ES-I3 (cell line): ENCODE measurements at regions not wholly inside any gene's neighbourhood (a gene's known extent, or its start where the extent isn't known, plus 50 kb on each side); places are given as distances from the start of the nearest gene placed in this dataset.
"Not testable (repeated sequence)": the region's sequence is repeated elsewhere in the genome, so short reads cannot be mapped to it uniquely, and the experiment has no call there.

ENCODE experiments used
- H3K36me3 ChIP-seq: 2 replicates; pipeline ENCODE4 v1.6.1; 2013; ENCODE audit warnings: mild to moderate bottlenecking, low read length, control low read depth, moderate library complexity; ENCODE audit not compliant: insufficient read depth
- H3K4me1 ChIP-seq: 2 replicates; pipeline ENCODE4 v1.6.1; 2013; ENCODE audit warnings: mild to moderate bottlenecking, control low read depth, low read length; ENCODE audit not compliant: insufficient read depth
- H3K9ac ChIP-seq: 2 replicates; pipeline ENCODE4 v1.6.1; 2013; ENCODE audit warnings: low read depth, mild to moderate bottlenecking, low read length, moderate library complexity
- H3K9me3 ChIP-seq: 2 replicates; pipeline ENCODE4 v1.6.1; 2013; ENCODE audit warnings: mild to moderate bottlenecking, low read length, moderate library complexity; ENCODE audit not compliant: control insufficient read depth, insufficient read depth

GRCh38 chr15:87740655-87741344 lies 515.7 kb downstream of the NTRK3 start:
- Histone ChIP-seq H3K36me3 (no peaks in the 10 kb centered on the region), H3K9ac (no peak overlapping the region), H3K4me1 (no peaks in the 10 kb centered on the region), H3K9me3 (no peaks in the 10 kb centered on the region)

GRCh38 chr15:87739866-87740265 lies 516.7 kb downstream of the NTRK3 start:
- H3K9ac ChIP-seq: no peak overlapping the region
- no peaks in the 10 kb centered on the region for H3K4me1 ChIP-seq
- H3K36me3 ChIP-seq: no peaks in the 10 kb centered on the region
- H3K9me3 ChIP-seq: no peaks in the 10 kb centered on the region

GRCh38 chr15:87739081-87739480 lies 517.5 kb downstream of the NTRK3 start:
- Histone ChIP-seq H3K9ac (no peak overlapping the region), H3K4me1 (no peaks in the 10 kb centered on the region), H3K9me3 (no peaks in the 10 kb centered on the region), H3K36me3 (no peaks in the 10 kb centered on the region)

- not testable (repeated sequence) for H3K36me3 ChIP-seq, H3K9me3 ChIP-seq, H3K4me1 ChIP-seq, H3K9ac ChIP-seq
Observed at GRCh38 chr15:87737460-87737859, 519.1 kb downstream of the NTRK3 start.

GRCh38 chr15:87736891-87737389 lies 519.6 kb downstream of the NTRK3 start:
- Histone ChIP-seq H3K9me3 (no peaks in the 10 kb centered on the region), H3K9ac (no peak overlapping the region), H3K36me3 (no peaks in the 10 kb centered on the region), H3K4me1 (no peaks in the 10 kb centered on the region)

- H3K4me1 ChIP-seq: no peaks in the 10 kb centered on the region
- no peaks in the 10 kb centered on the region for H3K9me3 ChIP-seq
- H3K9ac ChIP-seq: no peak overlapping the region
- no peaks in the 10 kb centered on the region for H3K36me3 ChIP-seq
Observed at GRCh38 chr15:87736401-87736800, 520.1 kb downstream of the NTRK3 start.

GRCh38 chr15:87735522-87735921 lies 521.0 kb downstream of the NTRK3 start:
- Histone ChIP-seq H3K36me3 (no peaks in the 10 kb centered on the region), H3K9me3 (no peaks in the 10 kb centered on the region), H3K9ac (no peak overlapping the region), H3K4me1 (no peaks in the 10 kb centered on the region)

- Histone ChIP-seq H3K4me1 (no peaks in the 10 kb centered on the region), H3K9me3 (no peaks in the 10 kb centered on the region), H3K36me3 (no peaks in the 10 kb centered on the region), H3K9ac (no peak overlapping the region)
Observed at GRCh38 chr15:87734571-87735373, 521.8 kb downstream of the NTRK3 start.

GRCh38 chr15:87733977-87734376 lies 522.6 kb downstream of the NTRK3 start:
- no peaks in the 10 kb centered on the region for H3K4me1 ChIP-seq
- H3K36me3 ChIP-seq: no peaks in the 10 kb centered on the region
- no peak overlapping the region for H3K9ac ChIP-seq
- no peaks in the 10 kb centered on the region for H3K9me3 ChIP-seq

GRCh38 chr15:87733541-87733941 lies 523.0 kb downstream of the NTRK3 start:
- Histone ChIP-seq H3K4me1 (no peaks in the 10 kb centered on the region), H3K36me3 (no peaks in the 10 kb centered on the region), H3K9ac (no peak overlapping the region), H3K9me3 (no peaks in the 10 kb centered on the region)

- Histone ChIP-seq H3K4me1 (no peaks in the 10 kb centered on the region), H3K9ac (no peak overlapping the region), H3K36me3 (no peaks in the 10 kb centered on the region), H3K9me3 (no peaks in the 10 kb centered on the region)
Observed at GRCh38 chr15:87732976-87733375, 523.6 kb downstream of the NTRK3 start.

- Histone ChIP-seq H3K36me3 (no peaks in the 10 kb centered on the region), H3K9me3 (no peaks in the 10 kb centered on the region), H3K9ac (no peak overlapping the region), H3K4me1 (no peaks in the 10 kb centered on the region)
Observed at GRCh38 chr15:87731630-87732029, 524.9 kb downstream of the NTRK3 start.

GRCh38 chr15:87730706-87731105 lies 525.8 kb downstream of the NTRK3 start:
- Histone ChIP-seq H3K9me3 (no peaks in the 10 kb centered on the region), H3K36me3 (no peaks in the 10 kb centered on the region), H3K4me1 (no peaks in the 10 kb centered on the region), H3K9ac (no peak overlapping the region)

GRCh38 chr15:87728998-87729397 lies 527.5 kb downstream of the NTRK3 start:
- Histone ChIP-seq H3K36me3 (no peaks in the 10 kb centered on the region), H3K9me3 (no peaks in the 10 kb centered on the region), H3K4me1 (no peaks in the 10 kb centered on the region), H3K9ac (no peak overlapping the region)

- Histone ChIP-seq H3K36me3 (no peaks in the 10 kb centered on the region), H3K4me1 (no peaks in the 10 kb centered on the region), H3K9ac (no peak overlapping the region), H3K9me3 (no peaks in the 10 kb centered on the region)
Observed at GRCh38 chr15:87727073-87727472, 529.5 kb downstream of the NTRK3 start.
